Keratinocyte (primary cell): ENCODE measurements at regions not wholly inside any gene's neighbourhood (a gene's known extent, or its start where the extent isn't known, plus 50 kb on each side); places are given as distances from the start of the nearest gene placed in this dataset.

ENCODE experiments used
- DNase-seq: peaks from one replicate; pipeline ENCODE4 v3.0.0-alpha.2; 2011; ENCODE audit warnings: low read depth, missing footprints, low spot score
- FAIRE-seq: peaks from 2 replicates; lab custom pipeline; 2011; peaks lifted over from hg19 to GRCh38; lab: Jason Lieb, UNC
- H2AFZ ChIP-seq: 2 replicates; pipeline ENCODE4 v1.6.0; 2012; ENCODE audit warnings: low read length, control low read depth, inconsistent platforms; ENCODE audit not compliant: control insufficient read depth
- H3K27ac ChIP-seq: 2 replicates; pipeline ENCODE4 v1.5.1; 2011; ENCODE audit warnings: low read length; ENCODE audit not compliant: control insufficient read depth, insufficient read depth
- H3K27me3 ChIP-seq: 3 replicates; pipeline ENCODE4 v1.6.0; 2011; ENCODE audit warnings: low read length; ENCODE audit not compliant: control insufficient read depth, insufficient read depth; ENCODE audit errors: extremely low read depth
- H3K36me3 ChIP-seq, 2 experiments: 2 replicates in 1 of 2; 3 replicates in 1 of 2; pipeline ENCODE4 v1.5.1; 2011; ENCODE audit warnings: low read length in 2 of 2, mild to moderate bottlenecking in 1 of 2; ENCODE audit not compliant: control insufficient read depth in 2 of 2, insufficient read depth in 2 of 2; ENCODE audit errors: extremely low read depth in 1 of 2
- H3K4me1 ChIP-seq: 3 replicates; pipeline ENCODE4 v1.5.1; 2011; ENCODE audit warnings: low read length; ENCODE audit not compliant: control insufficient read depth, insufficient read depth; ENCODE audit errors: extremely low read depth
- H3K4me2 ChIP-seq: 3 replicates; pipeline ENCODE4 v1.6.0; 2011; ENCODE audit warnings: low read depth, low read length; ENCODE audit not compliant: control insufficient read depth, insufficient read depth; ENCODE audit errors: extremely low read depth
- H3K4me3 ChIP-seq, 3 experiments: fragments of 200-600 bp in 1 of 3; sonication (generic) in 1 of 3; 2 replicates in 2 of 3; 3 replicates in 1 of 3; pipeline ENCODE4 v1.5.1; 2011 to 2016; ENCODE audit warnings: low read length in 3 of 3, mild to moderate bottlenecking in 3 of 3, control low read depth in 2 of 3, inconsistent platforms in 1 of 3, low read depth in 1 of 3, mixed read lengths in 1 of 3, mixed run types in 1 of 3, moderate library complexity in 1 of 3; ENCODE audit not compliant: control insufficient read depth in 2 of 3, insufficient read depth in 2 of 3; ENCODE audit errors: extremely low read depth in 1 of 3
- H3K79me2 ChIP-seq: 2 replicates; pipeline ENCODE4 v1.6.0; 2012; ENCODE audit warnings: low read length; ENCODE audit not compliant: control insufficient read depth, insufficient read depth
- H3K9ac ChIP-seq: 3 replicates; pipeline ENCODE4 v1.6.0; 2011; ENCODE audit warnings: low read length; ENCODE audit not compliant: control insufficient read depth, insufficient read depth; ENCODE audit errors: extremely low read depth
- H3K9me1 ChIP-seq: 3 replicates; pipeline ENCODE4 v1.6.0; 2011; ENCODE audit warnings: low read length; ENCODE audit not compliant: control insufficient read depth, insufficient read depth; ENCODE audit errors: extremely low read depth
- H3K9me3 ChIP-seq: 2 replicates; pipeline ENCODE4 v1.5.1; 2012; ENCODE audit warnings: low read depth, low read length; ENCODE audit not compliant: control insufficient read depth
- H4K20me1 ChIP-seq: 3 replicates; pipeline ENCODE4 v1.6.0; 2011; ENCODE audit warnings: low read length; ENCODE audit not compliant: control insufficient read depth, insufficient read depth; ENCODE audit errors: extremely low read depth
- CTCF ChIP-seq, 3 experiments: IDR thresholded peaks in 1 of 3; conservative IDR thresholded peaks in 1 of 3; optimal IDR thresholded peaks in 1 of 3; 2 replicates in 2 of 3; 3 replicates in 1 of 3; pipeline versions ENCODE3 to v1.5.1; 2011; ENCODE audit warnings: low read length in 3 of 3, mild to moderate bottlenecking in 3 of 3, moderate library complexity in 2 of 3, control low read depth in 1 of 3, inconsistent platforms in 1 of 3; ENCODE audit not compliant: insufficient read depth in 2 of 3; ENCODE audit errors: extremely low read depth in 1 of 3
- EZH2 ChIP-seq: IDR thresholded peaks from one replicate; pipeline ENCODE4 v1.6.1; 2012; ENCODE audit warnings: inconsistent platforms, mild to moderate bottlenecking, low read length, moderate library complexity
- dilution Hi-C: fragments of 300-500 bp; cut with MboI; formaldehyde crosslinking; loops from one replicate; pipeline ENCODE4 v1.7.0; 2020; ENCODE audit warnings: low sequenced_read_pairs; ENCODE audit not compliant: extremely low pct_ligation_motif_present

- Histone ChIP-seq H3K4me2 (no peak overlapping the region), H3K4me1 (peaks cover 6% of the 10 kb centered on the region), H3K27ac (no peak overlapping the region), H3K9ac (no peak overlapping the region), H3K9me1 (no peaks in the 10 kb centered on the region), H3K9me3 (no peaks in the 10 kb centered on the region), H3K79me2 (no peaks in the 10 kb centered on the region), H3K36me3 (no peaks in the 10 kb centered on the region), H3K4me3 (no peak overlapping the region), H4K20me1 (no peaks in the 10 kb centered on the region), H2AFZ (no peak overlapping the region), H3K27me3 (no peaks in the 10 kb centered on the region)
- no peak for FAIRE-seq
- dilution Hi-C loops = no loop called here
- TF ChIP-seq EZH2 = no peak
- TF ChIP-seq CTCF (optimal IDR thresholded peaks at IDR 0.05 in 1 of 3, IDR thresholded peaks at IDR 0.05 in 1 of 3, conservative IDR thresholded peaks at IDR 0.05 in 1 of 3; ENCODE audit: extremely low read depth in 1 of 3, insufficient read depth in 2 of 3, low read length in 3 of 3) = no peak
- DNase-seq = no peak
Observed at GRCh38 chr10:35795131-35795824, 153.2 kb upstream of the FZD8 start.

GRCh38 chr10:35794703-35795102 lies 152.6 kb upstream of the FZD8 start:
- no peak overlapping the region for H3K4me2 ChIP-seq
- dilution Hi-C loops = no loop called here
- H2AFZ ChIP-seq = no peak overlapping the region
- no peaks in the 10 kb centered on the region for H3K36me3 ChIP-seq
- H3K9ac ChIP-seq = no peak overlapping the region
- FAIRE-seq (no peak), DNase-seq (no peak)
- no peaks in the 10 kb centered on the region for H3K9me3 ChIP-seq
- H3K27ac ChIP-seq = no peak overlapping the region
- no peak for TF ChIP-seq CTCF (optimal IDR thresholded peaks at IDR 0.05 in 1 of 3, IDR thresholded peaks at IDR 0.05 in 1 of 3, conservative IDR thresholded peaks at IDR 0.05 in 1 of 3; ENCODE audit: extremely low read depth in 1 of 3, insufficient read depth in 2 of 3, low read length in 3 of 3)
- TF ChIP-seq EZH2 = no peak
- H3K4me3 ChIP-seq = no peak overlapping the region
- no peaks in the 10 kb centered on the region for H3K9me1 ChIP-seq
- H3K27me3 ChIP-seq = no peaks in the 10 kb centered on the region
- peaks cover 12% of the 10 kb centered on the region for H3K4me1 ChIP-seq
- H4K20me1 ChIP-seq = no peaks in the 10 kb centered on the region
- H3K79me2 ChIP-seq = no peaks in the 10 kb centered on the region
